ENCODE measurements at regions not wholly inside any gene's neighbourhood (a gene's known extent, or its start where the extent isn't known, plus 50 kb on each side); places are given as distances from the start of the nearest gene placed in this dataset.

GRCh38 chr12:47376927-47377326, 297.2 kb upstream of the AMIGO2 start (continued):
- TF ChIP-seq ZNF142 (CRISPR knock-in tag; IDR thresholded peaks at IDR 0.05) (no peak), ZBTB42 (CRISPR knock-in tag; IDR thresholded peaks at IDR 0.05) (no peak), ZNF570 (CRISPR knock-in tag; IDR thresholded peaks at IDR 0.05; ENCODE audit: borderline replicate concordance) (no peak), ADNP (CRISPR knock-in tag; IDR thresholded peaks at IDR 0.05) (no peak), HES4 (CRISPR knock-in tag; IDR thresholded peaks at IDR 0.05; ENCODE audit: borderline replicate concordance) (no peak), ZNF639 (CRISPR knock-in tag; conservative IDR thresholded peaks at IDR 0.05) (no peak)

Data from HepG2 (cell line).